GM19351 (cell line): ENCODE measurements at regions not wholly inside any gene's neighbourhood (a gene's known extent, or its start where the extent isn't known, plus 50 kb on each side); places are given as distances from the start of the nearest gene placed in this dataset.
"Not testable (repeated sequence)": the region's sequence is repeated elsewhere in the genome, so short reads cannot be mapped to it uniquely, and the experiment has no call there.

Experiments used
- ATAC-seq: cut with Tn5 transposase; IDR thresholded peaks from one replicate; pipeline ENCODE4 v1.9.1; 2021; ENCODE audit warnings: mild to moderate bottlenecking, moderate library complexity; ENCODE audit not compliant: unreplicated experiment

GRCh38 chr4:57370691-57371090 lies 260.5 kb upstream of the IGFBP7 start:
- no peak for ATAC-seq

- ATAC-seq, result no peak
Measured at GRCh38 chr4:57369446-57369845, 259.3 kb upstream of the IGFBP7 start.

- no peak for ATAC-seq
Measured at GRCh38 chr4:57364255-57364654, 254.1 kb upstream of the IGFBP7 start.

- ATAC-seq, result no peak
Measured at GRCh38 chr4:57363346-57363745, 253.2 kb upstream of the IGFBP7 start.

GRCh38 chr4:57360681-57361080 lies 250.5 kb upstream of the IGFBP7 start:
- ATAC-seq, result no peak

- no peak for ATAC-seq
Measured at GRCh38 chr4:57355101-57355665, 245.0 kb upstream of the IGFBP7 start.

- no peak for ATAC-seq
Measured at GRCh38 chr4:57351731-57352130, 241.5 kb upstream of the IGFBP7 start.

GRCh38 chr4:57344296-57344695 lies 234.1 kb upstream of the IGFBP7 start:
- no peak for ATAC-seq

GRCh38 chr4:57342411-57342810 lies 232.2 kb upstream of the IGFBP7 start:
- no peak for ATAC-seq

GRCh38 chr4:57338861-57339260 lies 228.7 kb upstream of the IGFBP7 start:
- not testable (repeated sequence) for ATAC-seq

GRCh38 chr4:57333684-57334083 lies 223.5 kb upstream of the IGFBP7 start:
- no peak for ATAC-seq

- no peak for ATAC-seq
Measured at GRCh38 chr4:57331959-57332358, 221.8 kb upstream of the IGFBP7 start.

GRCh38 chr4:57329279-57329678 lies 219.1 kb upstream of the IGFBP7 start:
- no peak for ATAC-seq

- no peak for ATAC-seq
Measured at GRCh38 chr4:57324673-57325307, 214.6 kb upstream of the IGFBP7 start.

- ATAC-seq, result no peak
Measured at GRCh38 chr4:57320849-57321248, 210.7 kb upstream of the IGFBP7 start.

- no peak for ATAC-seq
Measured at GRCh38 chr4:57320217-57320616, 210.0 kb upstream of the IGFBP7 start.

- no peak for ATAC-seq
Measured at GRCh38 chr4:57318703-57319102, 208.5 kb upstream of the IGFBP7 start.

- no peak for ATAC-seq
Measured at GRCh38 chr4:57314636-57315035, 204.5 kb upstream of the IGFBP7 start.

GRCh38 chr4:57312296-57312695 lies 202.1 kb upstream of the IGFBP7 start:
- no peak for ATAC-seq

- no peak for ATAC-seq
Measured at GRCh38 chr4:57309658-57310057, 199.5 kb upstream of the IGFBP7 start.

GRCh38 chr4:57308301-57308700 lies 198.1 kb upstream of the IGFBP7 start:
- ATAC-seq, result no peak

- ATAC-seq, result no peak
Measured at GRCh38 chr4:57305836-57306235, 195.7 kb upstream of the IGFBP7 start.
